NOMO-1 treated with dmso at 0.1 percent for 144 hours (cell line): ENCODE measurements at regions not wholly inside any gene's neighbourhood (a gene's known extent, or its start where the extent isn't known, plus 50 kb on each side); places are given as distances from the start of the nearest gene placed in this dataset.
"Not testable (repeated sequence)": the region's sequence is repeated elsewhere in the genome, so short reads cannot be mapped to it uniquely, and the experiment has no call there.

Source experiments
- DNase-seq: peaks from one replicate; lab custom pipeline; 2025; ENCODE audit not compliant: unreplicated experiment; lab: John Stamatoyannopoulos, UW

- no peak for DNase-seq
Measured at GRCh38 chr2:58721912-58722591, 480.9 kb upstream of the FANCL start.

GRCh38 chr2:58720770-58721697, 479.9 kb upstream of the FANCL start:
- DNase-seq, result no peak

GRCh38 chr2:58720033-58720769, 479.1 kb upstream of the FANCL start:
- DNase-seq, result no peak

- DNase-seq, result no peak
Measured at GRCh38 chr2:58715344-58715743, 474.2 kb upstream of the FANCL start.

- no peak for DNase-seq
Measured at GRCh38 chr2:58714238-58714637, 473.1 kb upstream of the FANCL start.

DNA sequence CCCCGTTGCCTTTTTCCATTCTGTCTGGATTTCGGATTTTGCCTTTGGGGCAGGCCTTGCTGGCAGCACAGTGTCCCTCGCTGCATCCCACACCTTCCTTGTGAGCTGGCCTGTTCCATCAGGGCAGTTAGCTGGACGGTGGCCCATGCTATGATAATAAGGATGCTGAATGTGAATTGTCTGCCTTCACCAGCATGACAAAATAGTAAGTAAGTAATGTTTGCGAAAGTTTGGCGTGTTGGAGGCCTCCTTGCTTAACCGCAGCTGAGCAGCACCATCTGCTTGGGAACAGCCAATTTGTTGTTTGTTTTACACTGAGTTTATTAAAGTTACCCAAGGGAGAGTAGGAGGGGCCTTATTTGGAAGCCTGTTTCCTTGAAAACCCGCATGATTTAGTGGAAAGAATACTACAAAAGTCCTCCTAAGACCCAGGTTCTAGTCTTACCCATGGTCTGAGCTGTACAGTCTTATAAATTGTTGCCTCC, 469.7 kb upstream of the FANCL start:
- DNase-seq, result no peak

GRCh38 chr2:58709687-58710354, 468.7 kb upstream of the FANCL start:
- no peak for DNase-seq

DNA sequence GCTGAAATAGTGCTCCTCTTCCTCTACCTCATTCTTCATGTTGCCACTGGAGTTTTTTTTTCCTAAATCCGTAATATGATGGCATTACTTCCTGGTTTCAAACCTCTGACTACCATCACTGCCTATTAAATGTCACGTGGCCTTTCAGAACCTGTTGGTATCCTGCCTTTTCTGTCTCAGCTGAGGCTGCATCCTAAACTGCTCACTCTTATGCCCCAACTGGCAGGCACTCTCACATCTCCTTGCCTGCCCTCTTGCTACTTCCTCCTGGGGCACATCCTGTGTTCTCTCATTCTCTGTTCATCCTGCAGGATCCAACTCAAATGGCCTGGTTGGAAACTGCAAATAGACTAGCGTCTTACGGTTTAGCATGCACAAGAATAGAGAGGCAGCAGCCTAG, 468.1 kb upstream of the FANCL start:
- DNase-seq, result no peak

DNA sequence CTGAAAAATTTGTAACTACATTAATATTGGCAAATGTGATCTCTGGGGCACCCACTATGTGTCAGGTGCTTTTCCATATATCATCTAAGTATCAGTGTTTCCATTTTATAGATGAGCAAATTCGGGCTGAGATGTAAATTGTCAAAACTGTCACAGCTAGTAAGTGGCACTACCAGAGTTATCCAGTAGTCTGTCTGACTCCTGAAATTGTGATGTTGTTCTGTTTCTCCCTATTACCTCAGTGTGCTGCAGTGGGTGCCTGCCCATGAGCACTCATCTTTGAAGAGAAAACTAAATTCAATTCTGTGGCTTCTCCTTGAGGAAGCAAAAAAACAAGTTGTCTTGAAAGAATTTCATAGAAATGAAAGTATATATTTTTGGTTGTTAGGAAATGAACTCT, 467.4 kb upstream of the FANCL start:
- no peak for DNase-seq

DNA sequence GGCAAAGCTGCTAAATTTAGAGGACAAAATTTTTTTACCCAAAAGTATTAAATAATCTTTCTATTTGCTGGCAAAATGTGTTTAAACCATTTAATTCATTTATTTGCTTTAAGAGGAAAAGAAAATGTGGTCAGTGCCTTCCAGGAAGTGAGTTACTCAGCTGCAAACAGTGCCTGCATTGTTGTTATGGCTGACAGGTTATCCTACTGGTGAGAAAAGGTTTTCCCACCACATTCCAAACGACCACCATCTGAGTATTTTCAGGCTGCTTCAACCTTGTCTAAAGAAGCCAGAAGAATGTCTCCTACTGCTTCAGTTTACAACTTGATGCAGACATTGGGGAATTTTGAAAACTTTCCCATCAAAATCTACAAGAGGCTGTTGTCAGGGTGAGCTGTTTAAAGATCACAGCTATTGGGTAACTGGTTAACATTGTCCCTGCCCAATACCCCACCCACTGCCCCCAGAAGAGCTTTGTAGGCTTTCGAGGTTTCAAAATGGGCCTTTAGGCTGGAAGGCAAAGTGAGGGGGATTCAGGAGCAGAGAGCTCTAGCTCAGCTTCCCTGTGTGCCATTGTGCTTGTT, 461.3 kb upstream of the FANCL start:
- no peak for DNase-seq

- no peak for DNase-seq
Measured at GRCh38 chr2:58701688-58702301, 460.7 kb upstream of the FANCL start.

GRCh38 chr2:58700591-58700990, 459.5 kb upstream of the FANCL start:
- no peak for DNase-seq

GRCh38 chr2:58699411-58699810, 458.3 kb upstream of the FANCL start:
- DNase-seq, result no peak

- DNase-seq, result no peak
Measured at GRCh38 chr2:58698620-58699019, 457.5 kb upstream of the FANCL start.

DNA sequence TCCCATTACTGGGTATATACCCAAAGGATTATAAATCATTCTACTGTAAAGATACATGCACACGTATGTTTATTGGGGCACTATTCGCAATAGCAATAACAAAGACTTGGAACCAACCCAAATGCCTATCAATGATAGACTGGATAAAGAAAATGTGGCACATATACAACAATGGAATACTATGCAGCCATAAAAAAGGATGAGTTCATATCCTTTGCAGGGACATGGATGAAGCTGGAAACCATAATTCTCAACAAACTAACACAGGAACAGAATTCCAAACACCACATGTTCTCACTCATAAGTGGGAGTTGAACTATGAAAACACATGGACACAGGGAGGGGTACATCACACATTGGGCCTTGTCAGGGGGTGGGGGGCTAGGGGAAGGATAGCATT, 453.0 kb upstream of the FANCL start:
- not testable (repeated sequence) for DNase-seq

GRCh38 chr2:58691041-58691440, 449.9 kb upstream of the FANCL start:
- not testable (repeated sequence) for DNase-seq

DNA sequence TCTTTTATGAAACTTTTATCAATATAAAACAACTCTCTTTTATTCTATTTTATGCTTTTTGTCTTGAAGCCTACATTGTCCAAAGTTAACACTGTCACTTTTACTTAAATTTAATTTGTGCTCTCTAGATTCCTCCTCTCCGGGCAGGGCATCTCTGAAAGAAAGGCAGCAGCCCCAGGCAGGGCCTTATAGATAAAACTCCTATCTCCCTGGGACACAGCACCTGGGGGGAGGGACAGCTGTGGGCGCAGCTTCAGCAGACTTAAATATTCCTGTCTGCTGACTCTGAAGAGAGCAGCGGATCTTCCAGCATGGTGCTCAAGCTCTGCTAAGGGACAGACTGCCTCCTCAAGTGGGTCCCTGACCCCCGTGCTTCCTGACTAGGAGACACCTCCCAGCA, 447.7 kb upstream of the FANCL start:
- DNase-seq, result no peak

DNA sequence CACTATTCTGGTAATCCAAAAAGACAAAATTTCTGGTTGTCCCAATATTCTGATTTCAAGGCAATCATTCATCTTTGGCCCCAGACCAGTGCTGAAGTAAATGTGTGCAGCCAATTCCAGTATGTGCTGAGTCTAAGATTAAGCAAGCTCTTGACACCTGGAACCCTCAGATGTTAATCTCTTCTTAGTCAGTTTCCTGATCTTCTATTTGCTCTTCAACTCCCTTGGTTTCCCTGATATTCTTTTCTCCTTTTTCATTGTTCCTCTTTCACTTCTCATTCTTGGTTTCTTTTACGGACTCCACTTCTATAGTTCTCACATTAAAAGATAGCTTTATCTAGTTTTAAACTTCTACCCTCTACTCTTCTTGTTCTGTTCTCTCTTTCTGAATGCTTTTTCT, 445.7 kb upstream of the FANCL start:
- peak; percentile 39 for DNase-seq

DNA sequence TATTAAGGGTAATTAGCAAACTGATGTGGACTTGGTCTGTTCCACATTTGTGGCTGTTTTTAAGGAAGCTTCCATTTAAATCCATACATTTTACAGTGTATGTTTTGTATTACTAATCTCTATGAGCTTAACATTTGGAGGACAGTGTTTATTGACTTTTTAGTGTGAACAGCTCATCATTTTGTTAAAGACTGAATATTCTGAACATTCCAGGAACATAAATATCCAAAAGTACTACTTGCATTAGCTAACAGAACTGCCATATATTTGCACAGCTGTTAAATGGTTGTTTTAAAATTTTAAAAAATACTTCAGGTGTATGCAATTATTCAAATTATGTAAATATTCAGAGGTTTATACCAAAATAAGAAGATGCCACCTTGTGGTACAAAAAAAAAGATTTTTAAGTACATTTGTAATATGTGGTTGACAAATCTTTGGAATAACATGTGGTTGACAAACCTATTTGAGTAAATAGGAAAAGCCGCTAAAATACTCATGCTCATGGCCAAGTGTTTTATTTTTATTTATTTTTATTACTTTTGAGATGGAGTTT, 439.7 kb upstream of the FANCL start:
- no peak for DNase-seq

DNA sequence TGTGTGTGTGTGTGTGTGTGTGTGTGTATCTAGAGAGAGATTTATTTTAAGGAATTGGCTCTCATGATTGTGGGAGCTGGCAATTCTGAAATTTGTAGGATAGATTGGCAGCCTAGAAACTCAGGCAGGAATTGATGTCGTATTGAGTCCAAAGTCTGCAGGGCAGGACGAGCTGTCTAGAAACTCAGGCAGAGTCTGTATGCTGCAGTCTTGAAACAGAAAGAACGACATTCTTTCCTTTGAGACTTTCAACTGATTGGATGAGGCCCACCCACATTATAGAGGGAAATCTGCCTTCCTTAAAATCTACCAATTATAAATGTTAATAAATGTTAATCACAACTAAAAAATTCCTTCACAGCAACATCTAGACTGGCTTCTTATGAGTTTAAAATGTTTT, 436.6 kb upstream of the FANCL start:
- no peak for DNase-seq
